ENCODE measurements at regions not wholly inside any gene's neighbourhood (a gene's known extent, or its start where the extent isn't known, plus 50 kb on each side); places are given as distances from the start of the nearest gene placed in this dataset.

- TF ChIP-seq CTCF (conservative IDR thresholded peaks at IDR 0.05; ENCODE audit: low read depth in 2 of 2) (no peak), EZH2phosphoT487 (IDR thresholded peaks at IDR 0.05; ENCODE audit: unreplicated experiment) (no peak), ZNF114 (CRISPR knock-in tag; IDR thresholded peaks at IDR 0.05) (no peak)
- TF ChIP-seq, protein P1, sequence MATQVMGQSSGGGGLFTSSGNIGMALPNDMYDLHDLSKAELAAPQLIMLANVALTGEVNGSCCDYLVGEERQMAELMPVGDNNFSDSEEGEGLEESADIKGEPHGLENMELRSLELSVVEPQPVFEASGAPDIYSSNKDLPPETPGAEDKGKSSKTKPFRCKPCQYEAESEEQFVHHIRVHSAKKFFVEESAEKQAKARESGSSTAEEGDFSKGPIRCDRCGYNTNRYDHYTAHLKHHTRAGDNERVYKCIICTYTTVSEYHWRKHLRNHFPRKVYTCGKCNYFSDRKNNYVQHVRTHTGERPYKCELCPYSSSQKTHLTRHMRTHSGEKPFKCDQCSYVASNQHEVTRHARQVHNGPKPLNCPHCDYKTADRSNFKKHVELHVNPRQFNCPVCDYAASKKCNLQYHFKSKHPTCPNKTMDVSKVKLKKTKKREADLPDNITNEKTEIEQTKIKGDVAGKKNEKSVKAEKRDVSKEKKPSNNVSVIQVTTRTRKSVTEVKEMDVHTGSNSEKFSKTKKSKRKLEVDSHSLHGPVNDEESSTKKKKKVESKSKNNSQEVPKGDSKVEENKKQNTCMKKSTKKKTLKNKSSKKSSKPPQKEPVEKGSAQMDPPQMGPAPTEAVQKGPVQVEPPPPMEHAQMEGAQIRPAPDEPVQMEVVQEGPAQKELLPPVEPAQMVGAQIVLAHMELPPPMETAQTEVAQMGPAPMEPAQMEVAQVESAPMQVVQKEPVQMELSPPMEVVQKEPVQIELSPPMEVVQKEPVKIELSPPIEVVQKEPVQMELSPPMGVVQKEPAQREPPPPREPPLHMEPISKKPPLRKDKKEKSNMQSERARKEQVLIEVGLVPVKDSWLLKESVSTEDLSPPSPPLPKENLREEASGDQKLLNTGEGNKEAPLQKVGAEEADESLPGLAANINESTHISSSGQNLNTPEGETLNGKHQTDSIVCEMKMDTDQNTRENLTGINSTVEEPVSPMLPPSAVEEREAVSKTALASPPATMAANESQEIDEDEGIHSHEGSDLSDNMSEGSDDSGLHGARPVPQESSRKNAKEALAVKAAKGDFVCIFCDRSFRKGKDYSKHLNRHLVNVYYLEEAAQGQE (IDR thresholded peaks at IDR 0.05; ENCODE audit: unreplicated experiment): no peak
Measured at GRCh38 chr5:68647743-68648142, 432.2 kb downstream of the PIK3R1 start (continued).

- H3K27me3 Mint-ChIP-seq (ENCODE audit: insufficient read depth, low read depth, poor library complexity): peaks cover 3% of the 10 kb centered on the region
- TF ChIP-seq, protein P1 (IDR thresholded peaks at IDR 0.05; ENCODE audit: unreplicated experiment): no peak
- no peak for TF ChIP-seq JUNB (IDR thresholded peaks at IDR 0.05; ENCODE audit: unreplicated experiment)
- TF ChIP-seq CREB1 (CRISPR knock-in tag; IDR thresholded peaks at IDR 0.05; ENCODE audit: low read depth): no peak
- TF ChIP-seq ETS1 (IDR thresholded peaks at IDR 0.05): no peak
- no peak for TF ChIP-seq ZNF331 (CRISPR knock-in tag; IDR thresholded peaks at IDR 0.05; ENCODE audit: low read depth)
- TF ChIP-seq CTCF (conservative IDR thresholded peaks at IDR 0.05; ENCODE audit: low read depth in 2 of 2): no peak
- no peak for TF ChIP-seq STAT1 (IDR thresholded peaks at IDR 0.05; ENCODE audit: unreplicated experiment)
- TF ChIP-seq ZNF114 (CRISPR knock-in tag; IDR thresholded peaks at IDR 0.05): no peak
- TF ChIP-seq NANOG (IDR thresholded peaks at IDR 0.05; ENCODE audit: borderline replicate concordance): no peak
Measured at GRCh38 chr5:68648944-68649857, 433.6 kb downstream of the PIK3R1 start.

More at GRCh38 chr5:68648944-68649857, 433.6 kb downstream of the PIK3R1 start:
- Histone ChIP-seq H4K20me1 (replicated peaks; ENCODE audit: insufficient read depth) (no peaks in the 10 kb centered on the region), H3K79me2 (replicated peaks; ENCODE audit: insufficient read depth) (no peaks in the 10 kb centered on the region), H3K27me3 (ENCODE audit: insufficient read depth) (no peaks in the 10 kb centered on the region), H2AFZ (no peak overlapping the region), H3K4me1 (ENCODE audit: insufficient read depth) (no peaks in the 10 kb centered on the region), H3F3A (replicated peaks; ENCODE audit: low read depth) (no peaks in the 10 kb centered on the region), H3K36me3 (ENCODE audit: insufficient read depth) (no peaks in the 10 kb centered on the region), H3K9me2 (ENCODE audit: insufficient read depth) (peaks cover 8% of the 10 kb centered on the region), H3K4me2 (no peak overlapping the region), H3K27ac (ENCODE audit: low read depth) (no peak overlapping the region), H3K4me3 (no peak overlapping the region)
- DNase-seq (ENCODE audit: low spot score) (no peak), ATAC-seq (no peak)
- no peaks in the 10 kb centered on the region; the same call in 2 of the 3 replicates for H3K9me3 Mint-ChIP-seq
- H3K36me3 Mint-ChIP-seq (ENCODE audit: low read depth): no peaks in the 10 kb centered on the region
- H3K4me1 Mint-ChIP-seq: peaks cover 11% of the 10 kb centered on the region
- H3K27ac Mint-ChIP-seq: no peak overlapping the region
- no peak overlapping the region for H3K4me3 Mint-ChIP-seq

Measured in GM23338 (cell line).